Endodermal cell (in vitro differentiated cells): ENCODE measurements at regions not wholly inside any gene's neighbourhood (a gene's known extent, or its start where the extent isn't known, plus 50 kb on each side); places are given as distances from the start of the nearest gene placed in this dataset.

Experiments
- DNase-seq: peaks from one replicate; pipeline ENCODE4 v3.0.0-alpha.2; 2017
- H3K27ac ChIP-seq: 2 replicates; pipeline ENCODE4 v1.5.1; 2013; ENCODE audit warnings: mild to moderate bottlenecking, low read depth, low read length, moderate library complexity
- H3K27me3 ChIP-seq: 2 replicates; pipeline ENCODE4 v1.6.1; 2013; ENCODE audit warnings: mild to moderate bottlenecking, low read length, moderate library complexity; ENCODE audit not compliant: insufficient read depth, control insufficient read depth, poor library complexity, severe bottlenecking
- H3K36me3 ChIP-seq: 2 replicates; pipeline ENCODE4 v1.7.0; 2013; ENCODE audit warnings: mild to moderate bottlenecking, low read length, moderate library complexity; ENCODE audit not compliant: control insufficient read depth, insufficient read depth
- H3K4me1 ChIP-seq: one replicate; pipeline ENCODE4 v1.7.0; 2013; ENCODE audit warnings: low read length; ENCODE audit not compliant: control insufficient read depth, insufficient read depth
- H3K4me3 ChIP-seq: 2 replicates; pipeline ENCODE4 v1.5.1; 2013; ENCODE audit warnings: mild to moderate bottlenecking, low read length, moderate library complexity
- H3K9ac ChIP-seq: 2 replicates; pipeline ENCODE4 v1.6.1; 2013; ENCODE audit warnings: mild to moderate bottlenecking, low read length, moderate library complexity; ENCODE audit not compliant: poor library complexity, severe bottlenecking; ENCODE audit errors: extremely low read depth
- H3K9me3 ChIP-seq: 2 replicates; pipeline ENCODE4 v1.6.1; 2013; ENCODE audit warnings: mild to moderate bottlenecking, low read length, moderate library complexity; ENCODE audit not compliant: control insufficient read depth
- H3K27ac Mint-ChIP-seq: 2 replicates; pipeline ENCODE4 v1.8.0; 2020; ENCODE audit warnings: mixed read lengths
- H3K27me3 Mint-ChIP-seq: 2 replicates; pipeline ENCODE4 v1.8.0; 2021; ENCODE audit warnings: mild to moderate bottlenecking, mixed read lengths; ENCODE audit not compliant: insufficient read depth
- H3K36me3 Mint-ChIP-seq: 2 replicates; pipeline ENCODE4 v1.8.0; 2020; ENCODE audit warnings: low read depth, mixed read lengths
- H3K4me1 Mint-ChIP-seq: 2 replicates; pipeline ENCODE4 v1.8.0; 2020; ENCODE audit warnings: mixed read lengths
- H3K4me3 Mint-ChIP-seq: 2 replicates; pipeline ENCODE4 v1.8.0; 2020; ENCODE audit warnings: mild to moderate bottlenecking, moderate library complexity, mixed read lengths
- H3K9me3 Mint-ChIP-seq: 2 replicates; pipeline ENCODE4 v1.8.0; 2020; ENCODE audit warnings: mild to moderate bottlenecking, mixed read lengths
- CTCF ChIP-seq: fragments of 200-600 bp; sonication (generic); conservative IDR thresholded peaks from 2 replicates; pipeline ENCODE4 v1.5.0; 2021; ENCODE audit warnings: antibody characterized with exemption, mild to moderate bottlenecking
- WGBS, 2 experiments: methylation state at CpG; one replicate each; pipeline versions ENCODE4 v1.1.5 to v1.1.7; 2013; ENCODE audit warnings: missing lambda C conversion rate in 2 of 2, mixed read lengths in 1 of 2; ENCODE audit not compliant: insufficient coverage in 1 of 2, insufficient read length in 1 of 2; 5-methylcytosine and 5-hydroxymethylcytosine counted together

- peaks cover 7% of the 10 kb centered on the region for H3K4me1 Mint-ChIP-seq
- no peak overlapping the region for H3K9ac ChIP-seq
- H3K9me3 Mint-ChIP-seq = no peaks in the 10 kb centered on the region
- no peaks in the 10 kb centered on the region for H3K27me3 ChIP-seq
- H3K27ac Mint-ChIP-seq = no peak overlapping the region
- no peak overlapping the region for H3K4me3 Mint-ChIP-seq
- no peak overlapping the region for H3K27ac ChIP-seq
- H3K36me3 Mint-ChIP-seq = no peaks in the 10 kb centered on the region
- WGBS, 2 experiments = 93% methylated on average over 3 of the region's 3 CpGs; no CpG with 5 or more reads in 1 of the 2 experiments
- no peaks in the 10 kb centered on the region for H3K9me3 ChIP-seq
- no peak for TF ChIP-seq CTCF
- H3K27me3 Mint-ChIP-seq = peaks cover 48% of the 10 kb centered on the region
- H3K4me1 ChIP-seq = no peaks in the 10 kb centered on the region
- no peaks in the 10 kb centered on the region for H3K36me3 ChIP-seq
- no peak for DNase-seq
- H3K4me3 ChIP-seq = no peak overlapping the region
Measured at GRCh38 chr17:62187681-62188080, 122.6 kb upstream of the MED13 start.

- H3K27me3 ChIP-seq = no peaks in the 10 kb centered on the region
- no peak overlapping the region for H3K4me3 ChIP-seq
- no peak for TF ChIP-seq CTCF
- Mint-ChIP-seq H3K4me3 (no peak overlapping the region), H3K36me3 (no peaks in the 10 kb centered on the region), H3K9me3 (no peaks in the 10 kb centered on the region), H3K27ac (no peak overlapping the region), H3K4me1 (peaks cover 7% of the 10 kb centered on the region), H3K27me3 (peaks cover 44% of the 10 kb centered on the region)
- WGBS, 2 experiments = 87 to 93% methylated on average over 3 of the region's 3 CpGs
- no peak overlapping the region for H3K27ac ChIP-seq
- H3K9ac ChIP-seq = no peak overlapping the region
- H3K36me3 ChIP-seq = no peaks in the 10 kb centered on the region
- no peaks in the 10 kb centered on the region for H3K4me1 ChIP-seq
- H3K9me3 ChIP-seq = no peaks in the 10 kb centered on the region
- DNase-seq = no peak
Measured at GRCh38 chr17:62186841-62187240, 121.8 kb upstream of the MED13 start.

- H3K27me3 ChIP-seq = no peaks in the 10 kb centered on the region
- peaks cover 10% of the 10 kb centered on the region for H3K9me3 ChIP-seq
- no peak for TF ChIP-seq CTCF
- Mint-ChIP-seq H3K9me3 (peaks cover 10% of the 10 kb centered on the region), H3K27ac (no peak overlapping the region), H3K4me1 (no peaks in the 10 kb centered on the region), H3K4me3 (no peak overlapping the region), H3K36me3 (no peaks in the 10 kb centered on the region), H3K27me3 (peaks cover 17% of the 10 kb centered on the region)
- 92 to 100% methylated on average over 1 of the region's 1 CpG for WGBS, 2 experiments
- no peak overlapping the region for H3K27ac ChIP-seq
- H3K36me3 ChIP-seq = no peaks in the 10 kb centered on the region
- DNase-seq = no peak
- no peak overlapping the region for H3K9ac ChIP-seq
- H3K4me1 ChIP-seq = no peaks in the 10 kb centered on the region
- no peak overlapping the region for H3K4me3 ChIP-seq
Measured at GRCh38 chr17:62180772-62181171, 115.7 kb upstream of the MED13 start.
